ENCODE measurements at regions not wholly inside any gene's neighbourhood (a gene's known extent, or its start where the extent isn't known, plus 50 kb on each side); places are given as distances from the start of the nearest gene placed in this dataset.
"Not testable (repeated sequence)": the region's sequence is repeated elsewhere in the genome, so short reads cannot be mapped to it uniquely, and the experiment has no call there.

DNA sequence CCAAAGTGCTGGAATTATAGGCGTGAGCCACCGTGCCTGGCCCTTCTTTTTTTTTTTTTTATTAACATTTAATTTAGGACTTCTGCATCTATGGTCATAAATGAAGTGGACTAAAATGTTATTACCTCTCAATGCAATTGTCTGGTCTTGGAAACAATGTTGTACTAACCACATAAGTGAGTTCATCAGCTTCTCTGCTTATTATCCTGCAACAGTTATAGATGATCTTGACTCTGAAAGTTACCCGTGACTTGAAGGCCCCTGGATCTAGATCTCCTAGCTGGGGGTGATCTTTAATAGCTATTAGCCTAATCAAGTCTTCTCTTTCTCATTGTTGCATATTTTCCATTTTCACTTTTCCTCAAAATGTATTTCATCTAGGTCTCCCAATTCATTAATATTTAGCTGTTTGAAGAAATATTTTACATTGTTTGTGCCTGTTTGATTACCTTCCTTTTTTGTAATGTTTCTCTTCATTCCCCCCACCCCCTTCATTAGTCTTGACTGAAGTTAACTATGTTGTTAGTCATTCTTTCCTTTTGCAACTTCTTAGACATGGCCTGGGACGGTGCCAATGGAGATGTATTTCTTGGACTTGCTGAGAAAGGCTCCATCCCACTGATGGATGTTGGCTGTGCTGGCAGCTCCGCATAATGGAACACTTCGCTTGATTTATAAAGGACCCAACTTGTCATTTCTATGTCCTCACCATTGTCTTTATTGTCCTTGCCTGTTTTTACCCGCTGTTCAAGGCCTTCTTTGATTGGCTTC is 141.6 kb upstream of the RIOK3 start:
- DNase-seq (ENCODE audit: low spot score) (peak; percentile 10), FAIRE-seq (no peak)

DNA sequence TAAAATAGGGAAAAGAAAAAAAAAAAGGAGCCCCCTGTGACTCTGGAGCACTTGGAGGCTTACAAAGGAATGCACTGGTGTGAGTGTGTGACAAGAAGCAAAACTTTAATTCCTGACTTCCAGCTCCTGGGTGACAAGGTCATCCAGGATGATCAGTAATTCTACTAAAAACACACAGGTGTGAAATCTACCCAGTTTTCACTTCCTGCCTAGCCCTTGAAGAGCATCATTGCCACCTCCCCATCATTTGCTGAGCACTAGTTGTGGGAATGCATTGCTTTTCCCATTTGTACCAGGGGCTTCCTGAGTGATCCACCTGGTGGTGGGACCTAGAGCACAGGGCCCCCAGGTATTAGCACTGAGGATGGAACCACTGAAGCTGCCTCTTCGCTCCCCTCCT is 139.7 kb upstream of the RIOK3 start:
- FAIRE-seq (no peak), DNase-seq (ENCODE audit: low spot score) (no peak)

DNA sequence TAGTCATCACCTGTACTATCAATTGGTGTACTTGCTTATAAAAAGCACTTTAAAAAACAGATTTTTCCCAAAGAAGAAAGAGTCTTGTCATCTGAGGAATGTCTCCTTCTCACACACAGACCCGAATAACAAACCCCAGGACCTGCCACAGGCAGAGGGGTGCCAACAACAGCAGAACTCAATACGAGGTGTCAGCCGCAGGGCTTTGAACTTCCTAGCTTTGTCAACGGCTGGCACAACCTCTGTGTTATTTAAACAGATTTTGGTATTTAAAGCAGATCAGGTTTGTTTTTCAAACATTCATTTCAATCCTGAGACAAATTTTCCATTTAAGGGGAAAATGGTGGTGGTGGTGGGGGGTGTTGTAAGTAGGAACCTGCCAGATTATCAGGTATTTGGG is 138.4 kb upstream of the RIOK3 start:
- FAIRE-seq (no peak), DNase-seq (ENCODE audit: low spot score) (no peak)

DNA sequence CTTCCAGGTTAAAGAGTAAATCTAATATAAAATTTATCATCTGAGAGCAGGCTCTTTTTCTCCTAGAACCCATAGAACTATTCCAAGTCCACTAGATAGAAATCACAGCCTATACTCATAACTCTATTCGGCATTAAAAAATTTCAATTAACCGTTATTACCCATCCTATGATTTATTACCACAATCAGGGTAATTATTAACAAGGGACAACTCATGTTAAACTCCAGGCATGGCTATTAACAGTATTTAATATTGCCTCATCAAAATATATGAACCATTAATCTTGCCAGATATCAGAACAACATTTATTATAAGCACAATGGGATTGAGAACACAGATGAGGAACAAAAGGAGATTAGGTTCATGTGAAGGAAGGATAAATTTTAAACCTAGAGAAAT is 136.8 kb upstream of the RIOK3 start:
- DNase-seq (ENCODE audit: low spot score): no peak
- no peak for FAIRE-seq

DNA sequence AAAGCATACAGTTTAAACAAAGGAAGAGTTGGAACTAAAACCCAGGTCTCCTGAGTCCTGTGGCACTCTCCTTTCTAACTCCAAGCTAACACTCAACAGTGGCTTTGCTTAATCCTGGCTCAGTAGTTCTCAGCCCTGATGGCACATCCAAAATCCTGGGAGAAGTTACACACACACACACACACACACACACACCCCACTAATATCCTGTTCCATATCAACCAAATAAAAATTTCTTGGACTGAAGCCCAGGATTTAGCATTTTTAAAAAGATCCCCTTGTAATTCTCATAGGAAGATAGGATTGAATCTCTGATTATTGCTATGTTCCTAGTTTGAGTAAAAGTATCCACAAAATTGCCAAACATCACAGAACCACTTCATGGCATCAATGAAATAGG is 136.1 kb upstream of the RIOK3 start:
- DNase-seq (ENCODE audit: low spot score) (no peak), FAIRE-seq (no peak)

DNA sequence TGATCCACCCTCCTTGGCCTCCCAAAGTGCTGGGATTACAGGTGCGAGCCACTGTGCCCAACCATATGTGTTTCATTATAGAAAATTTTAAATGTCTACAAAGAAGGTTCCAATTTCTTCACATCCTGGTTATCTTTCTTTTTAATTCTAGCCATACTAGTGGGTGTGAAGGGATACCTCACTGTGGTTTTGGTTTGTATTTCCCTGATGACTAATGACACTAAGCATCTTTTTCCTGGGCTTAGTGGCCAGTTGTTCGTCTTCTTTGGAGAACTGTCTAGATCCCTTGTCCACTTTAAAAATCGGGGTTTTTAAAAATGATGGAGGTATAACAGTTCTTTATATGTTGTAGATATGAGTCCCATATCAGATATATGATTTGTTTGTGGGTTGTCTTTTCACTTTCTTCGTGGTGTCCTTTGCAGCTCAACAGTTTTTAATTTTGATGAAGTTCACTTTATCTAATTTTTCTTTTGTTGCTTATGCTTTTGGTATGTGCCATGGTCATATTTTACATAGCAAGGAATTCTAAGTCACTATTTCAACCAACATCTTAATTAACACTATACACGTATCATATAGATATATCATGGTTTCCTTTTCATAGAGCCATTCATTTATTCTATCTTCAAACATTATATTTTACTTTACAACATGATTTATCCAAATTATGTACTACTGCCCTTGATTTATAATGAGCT is 135.0 kb upstream of the RIOK3 start:
- peak; percentile 86 for FAIRE-seq

DNA sequence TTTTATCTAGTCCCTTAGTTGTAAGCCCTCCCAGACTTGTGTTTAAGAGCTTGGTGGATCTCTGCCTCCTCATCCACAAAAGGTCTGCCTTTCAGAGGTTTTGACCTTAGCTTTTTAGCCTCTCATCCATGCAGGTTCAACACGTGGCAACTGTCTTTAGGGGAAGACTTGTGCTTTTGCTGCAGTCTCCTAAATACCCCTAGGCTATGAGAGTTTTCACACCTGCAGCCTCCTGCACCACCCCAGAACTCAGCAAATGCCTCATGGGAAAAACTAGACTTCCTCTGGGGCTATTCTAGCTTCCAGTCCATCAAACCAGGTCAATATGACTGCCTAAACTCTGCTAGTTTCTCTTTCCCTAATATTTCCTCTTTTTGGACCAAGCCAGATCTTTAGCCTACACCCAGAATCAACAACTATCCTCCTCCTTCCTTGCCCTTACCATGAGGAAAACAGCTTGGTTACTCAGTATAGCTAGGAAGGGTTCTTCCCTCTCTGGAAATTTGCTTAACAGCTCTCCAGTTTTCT is 132.3 kb upstream of the RIOK3 start:
- no peak for FAIRE-seq
- no peak for DNase-seq (ENCODE audit: low spot score)

More for the DNA sequence above, 135.0 kb upstream of the RIOK3 start:
- DNase-seq (ENCODE audit: low spot score): peak; percentile 52

DNA sequence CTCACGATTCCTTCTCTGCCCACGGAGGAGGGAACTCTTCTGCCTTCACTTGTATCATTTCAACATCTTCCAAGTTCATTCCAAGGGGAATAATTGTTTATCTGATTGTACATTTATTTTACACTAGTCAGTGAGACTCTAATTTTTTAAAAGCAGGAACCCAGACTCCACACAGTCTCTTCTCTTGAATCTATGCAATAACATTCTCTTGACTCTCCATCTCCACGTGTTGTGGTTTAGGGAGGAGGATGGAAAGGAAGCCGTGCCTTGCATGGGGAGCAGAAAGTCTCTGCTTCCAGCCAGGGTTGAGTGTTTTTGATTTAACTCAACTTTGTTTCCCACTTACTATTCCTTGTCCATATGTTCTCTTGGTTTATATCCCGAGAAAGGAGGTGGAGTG is 131.1 kb upstream of the RIOK3 start:
- DNase-seq (ENCODE audit: low spot score) (no peak), FAIRE-seq (no peak)

DNA sequence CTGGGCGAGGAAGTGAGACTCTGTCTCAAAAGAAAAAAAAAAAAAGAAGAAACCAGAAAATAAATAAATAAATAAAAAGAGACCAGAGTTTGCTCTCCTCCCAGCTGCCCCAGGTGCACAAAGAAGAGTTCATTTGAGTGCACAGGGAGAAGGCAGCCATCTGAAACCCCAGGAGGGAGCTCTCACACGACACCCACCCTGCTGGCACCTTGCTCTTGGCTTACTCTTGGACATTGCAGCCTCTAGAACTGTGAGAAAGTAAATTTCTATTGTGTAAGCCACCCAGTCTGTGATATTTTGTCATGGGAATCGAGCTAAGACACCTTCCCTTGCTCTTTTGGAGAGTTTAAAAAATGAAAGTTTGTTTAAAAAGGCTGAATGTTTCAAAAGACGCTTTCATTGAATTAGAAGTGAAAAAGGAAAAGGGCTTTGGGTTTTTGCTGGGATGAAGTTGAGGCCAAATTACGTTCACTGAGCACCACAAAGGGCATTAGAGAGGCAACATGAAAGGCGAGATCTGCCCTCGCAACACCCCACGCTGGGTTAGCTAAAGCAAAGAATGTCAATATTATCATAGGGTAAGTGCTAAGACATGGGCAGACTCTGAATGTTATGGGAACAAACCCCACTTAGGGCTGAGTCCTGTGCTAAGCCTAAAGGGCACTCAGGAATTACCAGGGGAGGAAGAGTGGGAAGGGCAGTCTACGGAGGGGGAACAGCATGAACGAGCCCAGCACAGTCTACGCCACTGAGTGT is 128.9 kb upstream of the RIOK3 start:
- DNase-seq (ENCODE audit: low spot score) (no peak), FAIRE-seq (no peak)

DNA sequence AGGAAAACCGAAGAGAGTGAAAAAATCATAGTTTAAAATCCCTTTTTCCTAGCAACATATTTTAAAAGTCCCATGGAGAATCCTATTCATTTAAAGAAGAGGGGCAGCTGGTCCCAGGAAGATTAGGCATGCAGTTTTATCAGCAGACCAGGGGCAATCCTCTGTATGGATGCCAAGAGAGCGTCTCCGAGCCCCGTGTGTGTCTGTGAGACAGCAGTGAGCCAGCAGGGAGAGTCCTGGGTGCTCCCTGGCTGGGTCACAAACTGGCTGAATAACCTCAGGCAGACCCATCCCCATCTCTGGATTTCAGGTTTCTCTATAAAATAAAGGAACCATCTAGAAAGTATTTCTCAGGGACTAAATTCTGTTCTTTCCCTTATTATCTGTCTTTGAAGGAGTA is 128.2 kb upstream of the RIOK3 start:
- DNase-seq (ENCODE audit: low spot score) (no peak), FAIRE-seq (no peak)

DNA sequence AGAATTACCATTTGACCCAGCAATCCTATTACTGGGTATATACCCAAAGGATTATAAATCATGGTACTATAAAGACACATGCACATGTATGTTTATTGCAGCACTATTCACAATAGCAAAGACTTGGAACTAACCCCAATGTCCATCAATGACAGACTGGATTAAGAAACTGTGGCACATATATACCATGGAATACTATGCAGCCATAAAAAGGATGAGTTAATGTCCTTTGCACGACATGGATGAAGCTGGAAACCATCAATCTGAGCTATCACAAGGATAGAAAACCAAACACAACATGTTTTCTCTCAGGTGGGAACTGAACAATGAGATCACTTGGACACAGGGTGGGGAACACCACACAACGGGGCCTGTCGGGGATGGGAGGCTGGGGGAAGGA is 123.4 kb upstream of the RIOK3 start:
- not testable (repeated sequence) for FAIRE-seq; DNase-seq (ENCODE audit: low spot score)

DNA sequence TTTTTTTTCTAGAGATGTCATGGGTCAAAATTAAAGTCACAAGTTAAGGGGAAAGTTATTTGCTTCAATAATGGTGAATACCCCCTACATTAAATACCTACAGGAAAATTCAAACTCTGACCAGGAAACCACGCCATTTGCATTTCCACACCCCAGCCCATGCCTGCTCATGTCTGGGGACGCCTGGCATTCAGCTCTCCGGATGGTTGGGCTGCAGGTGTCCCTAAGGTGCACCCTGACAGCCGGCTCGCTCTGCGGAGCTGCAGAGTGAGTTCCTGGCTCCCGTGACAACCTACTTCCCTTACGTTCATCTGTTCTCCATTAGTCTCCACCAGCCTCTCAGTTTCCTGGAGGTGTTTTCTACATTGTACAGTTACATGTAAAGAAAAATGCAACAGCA is 122.7 kb upstream of the RIOK3 start:
- DNase-seq (ENCODE audit: low spot score) (no peak), FAIRE-seq (no peak)

DNA sequence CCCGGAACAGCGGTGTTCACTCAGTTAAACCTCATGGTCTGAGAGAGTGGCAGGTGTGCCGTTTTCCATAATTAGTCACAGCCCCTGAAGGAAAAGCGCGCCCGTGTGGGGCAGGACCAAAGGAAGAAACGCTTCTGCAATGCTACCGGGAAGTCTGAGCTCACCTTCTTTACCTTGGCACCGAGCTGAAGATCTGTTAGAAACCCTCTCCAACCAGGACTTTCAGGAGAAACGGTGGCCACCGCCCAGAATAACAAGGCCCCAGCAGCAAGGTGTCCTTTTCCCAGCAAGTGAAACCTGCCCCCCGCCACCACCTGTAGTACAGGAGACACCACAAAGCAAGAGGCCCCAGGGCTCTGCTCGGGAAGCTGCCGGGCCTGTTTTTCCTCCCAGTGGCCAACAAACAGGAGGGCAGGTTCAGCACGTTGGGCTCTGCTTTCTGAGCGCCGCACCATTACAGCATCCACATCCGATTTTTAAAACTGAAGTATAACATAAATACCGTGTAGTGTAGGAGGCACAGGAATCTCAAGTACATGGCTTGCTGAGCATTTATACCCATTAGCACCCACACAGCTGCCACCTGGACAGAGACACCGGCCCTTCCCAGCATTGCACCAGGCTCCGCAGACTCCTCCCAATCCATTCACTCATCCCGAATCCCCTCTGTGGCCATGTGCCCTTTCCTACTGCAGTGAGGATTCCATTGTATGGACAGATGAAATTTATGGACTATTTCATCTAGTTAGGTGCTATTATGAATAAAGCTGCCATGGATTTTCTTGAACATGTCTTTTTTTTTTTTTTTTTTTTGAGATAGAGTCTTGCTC is 121.8 kb upstream of the RIOK3 start:
- FAIRE-seq (no peak), DNase-seq (ENCODE audit: low spot score) (no peak)

DNA sequence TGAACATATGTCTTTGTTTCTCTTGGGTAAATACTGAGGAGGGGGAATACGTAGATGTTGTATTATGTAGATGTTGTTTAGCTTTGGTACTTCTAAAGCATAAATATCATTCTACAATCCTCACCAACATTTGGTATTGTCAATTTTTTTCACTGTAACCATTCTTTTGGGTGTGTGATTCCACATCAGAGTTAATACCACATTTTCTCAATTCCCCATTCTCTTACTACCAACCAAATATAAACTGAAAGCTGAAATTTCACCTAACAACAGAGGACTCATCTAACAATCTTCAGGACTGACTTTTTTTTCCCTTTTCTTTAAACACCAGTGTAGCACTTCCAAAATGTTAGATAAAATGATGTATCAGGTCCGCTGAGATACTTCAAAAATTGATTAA is 120.7 kb upstream of the RIOK3 start:
- no peak for FAIRE-seq
- no peak for DNase-seq (ENCODE audit: low spot score)

DNA sequence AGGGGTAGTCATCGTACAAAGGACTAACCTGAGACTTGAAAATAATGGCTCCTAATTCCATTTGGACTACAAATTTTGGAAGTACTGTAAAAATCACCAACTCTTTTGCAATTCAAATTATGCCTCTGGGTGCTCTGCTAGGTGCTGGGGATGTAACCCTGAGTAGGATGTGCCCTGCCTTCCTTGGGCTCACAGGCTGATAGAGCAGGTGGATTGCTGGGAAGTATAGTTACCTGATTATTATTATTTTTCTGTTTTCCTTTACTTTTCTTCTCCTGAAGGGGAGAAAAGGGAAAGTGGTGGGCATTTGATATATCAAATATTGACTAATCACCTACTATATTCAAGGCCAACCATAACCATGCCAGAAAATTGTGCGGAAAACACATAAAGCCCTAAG is 119.3 kb upstream of the RIOK3 start:
- no peak for FAIRE-seq

DNA sequence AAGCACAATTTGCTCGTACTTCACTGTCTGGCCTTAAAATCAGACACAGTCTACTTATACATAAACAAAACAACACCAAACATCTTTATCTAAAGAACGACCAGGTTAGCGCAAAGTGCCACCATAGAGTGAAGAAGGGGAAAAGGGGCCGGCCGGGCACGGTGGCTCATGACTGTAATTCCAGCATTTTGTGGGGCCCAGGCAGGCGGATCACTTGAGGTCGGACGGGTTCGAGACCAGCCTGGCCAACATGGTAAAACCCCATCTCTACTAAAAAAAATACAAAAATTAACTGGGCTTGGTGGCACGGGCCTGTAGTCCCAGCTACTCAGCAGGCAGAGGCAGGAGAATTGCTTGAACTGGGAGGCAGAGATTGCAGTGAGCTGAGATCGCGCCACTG is 118.5 kb upstream of the RIOK3 start:
- DNase-seq (ENCODE audit: low spot score) (no peak), FAIRE-seq (no peak)

More for the DNA sequence above, 119.3 kb upstream of the RIOK3 start:
- DNase-seq (ENCODE audit: low spot score): no peak

DNA sequence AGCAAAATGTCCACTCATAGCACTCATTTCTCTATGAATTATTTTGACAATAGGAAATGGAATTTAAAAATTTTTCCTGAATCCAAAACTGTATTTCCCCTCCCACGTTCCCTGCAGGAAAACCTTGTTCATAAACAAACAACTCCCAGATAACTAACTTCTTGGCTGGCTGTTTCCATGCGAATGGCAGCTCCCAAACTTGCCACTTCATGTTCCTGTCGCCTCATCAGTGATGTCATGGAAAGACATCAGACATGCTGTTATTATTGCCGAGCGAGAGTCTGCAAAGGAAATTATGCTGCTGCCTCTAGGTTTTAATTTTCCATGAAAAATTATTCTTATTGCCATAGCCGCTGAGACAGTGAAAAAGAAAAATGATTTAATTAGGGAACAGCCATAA is 117.0 kb upstream of the RIOK3 start:
- FAIRE-seq (no peak), DNase-seq (ENCODE audit: low spot score) (no peak)

DNA sequence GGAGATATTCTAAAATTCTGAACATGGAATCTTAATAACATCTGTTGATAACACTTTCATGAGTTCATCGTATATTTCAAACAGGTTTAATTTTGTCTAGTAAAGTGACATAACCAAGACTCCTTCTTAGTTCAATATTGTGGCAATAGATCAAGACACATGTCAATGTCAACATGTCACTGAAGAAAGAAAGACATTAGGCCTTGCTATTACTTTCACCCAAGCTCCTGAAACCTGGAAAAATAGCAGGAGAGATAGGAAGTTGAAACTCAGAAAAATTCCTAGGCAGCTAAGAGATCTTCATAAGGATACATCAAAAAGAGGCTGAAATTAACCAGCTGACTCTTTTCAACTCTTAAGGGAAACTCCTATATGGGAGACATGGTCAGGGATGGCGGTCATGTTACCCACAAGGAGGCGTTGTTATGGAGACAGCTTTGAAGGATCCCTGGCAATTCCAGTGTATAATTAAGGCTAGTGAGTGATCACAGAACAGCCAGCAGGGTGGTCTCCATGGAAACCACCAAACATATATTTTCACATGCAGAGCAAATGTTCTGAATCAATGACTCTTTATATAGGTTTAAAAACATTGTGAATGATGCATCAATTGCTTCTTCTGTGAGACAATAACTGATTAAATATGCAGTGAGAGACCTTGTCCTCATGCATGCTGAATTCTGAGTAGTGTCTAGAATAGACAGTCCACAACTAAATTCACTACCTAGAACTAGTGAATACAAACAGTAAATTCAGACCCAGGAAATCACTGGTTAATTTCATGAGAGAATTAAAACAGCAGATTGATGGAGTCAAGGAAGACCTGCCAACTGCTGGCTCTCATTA is 115.3 kb upstream of the RIOK3 start:
- FAIRE-seq (no peak), DNase-seq (ENCODE audit: low spot score) (peak; percentile 25)

DNA sequence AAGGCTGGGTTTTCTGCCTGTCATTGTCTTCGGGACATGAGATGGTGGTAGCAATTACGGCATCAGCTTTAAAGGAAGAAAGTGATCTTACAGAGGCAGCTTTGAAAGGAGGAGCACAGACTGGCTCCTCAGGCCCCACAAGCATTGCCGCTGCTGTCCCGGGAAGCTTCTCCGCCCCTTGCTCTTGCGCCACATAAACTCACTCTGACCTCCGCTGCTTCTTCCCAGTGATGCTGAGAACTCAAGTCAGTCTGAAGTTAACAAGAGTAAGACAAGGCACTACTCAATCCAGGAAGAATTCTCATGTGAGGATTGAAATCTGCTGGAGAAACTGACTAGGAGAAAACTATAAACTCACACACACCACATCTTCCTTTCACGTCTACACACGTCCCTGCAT is 112.4 kb upstream of the RIOK3 start:
- FAIRE-seq (no peak), DNase-seq (ENCODE audit: low spot score) (no peak)

DNA sequence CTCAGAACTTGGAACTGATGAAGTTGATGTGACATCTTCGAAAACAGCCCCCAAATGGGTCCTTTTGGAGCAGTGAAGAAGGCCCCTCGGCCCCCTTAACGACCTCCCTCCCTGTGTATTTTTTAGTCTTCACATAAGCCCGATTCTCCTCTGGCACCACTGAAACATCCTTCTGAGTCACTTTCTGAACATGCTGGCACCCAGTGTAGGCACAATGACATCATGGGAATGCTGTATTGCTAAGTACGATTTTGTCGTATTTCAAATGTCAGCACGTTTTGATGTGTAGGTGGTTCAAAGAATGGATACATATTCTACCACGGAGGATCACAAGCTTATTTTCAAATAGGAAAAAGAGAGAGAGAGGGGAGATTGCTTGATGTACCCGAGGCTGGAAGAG is 111.7 kb upstream of the RIOK3 start:
- FAIRE-seq: no peak
- DNase-seq (ENCODE audit: low spot score): peak; percentile 43

Measured in RCC 7860 (cell line).